ENCODE measurements at regions not wholly inside any gene's neighbourhood (a gene's known extent, or its start where the extent isn't known, plus 50 kb on each side); places are given as distances from the start of the nearest gene placed in this dataset.

DNA sequence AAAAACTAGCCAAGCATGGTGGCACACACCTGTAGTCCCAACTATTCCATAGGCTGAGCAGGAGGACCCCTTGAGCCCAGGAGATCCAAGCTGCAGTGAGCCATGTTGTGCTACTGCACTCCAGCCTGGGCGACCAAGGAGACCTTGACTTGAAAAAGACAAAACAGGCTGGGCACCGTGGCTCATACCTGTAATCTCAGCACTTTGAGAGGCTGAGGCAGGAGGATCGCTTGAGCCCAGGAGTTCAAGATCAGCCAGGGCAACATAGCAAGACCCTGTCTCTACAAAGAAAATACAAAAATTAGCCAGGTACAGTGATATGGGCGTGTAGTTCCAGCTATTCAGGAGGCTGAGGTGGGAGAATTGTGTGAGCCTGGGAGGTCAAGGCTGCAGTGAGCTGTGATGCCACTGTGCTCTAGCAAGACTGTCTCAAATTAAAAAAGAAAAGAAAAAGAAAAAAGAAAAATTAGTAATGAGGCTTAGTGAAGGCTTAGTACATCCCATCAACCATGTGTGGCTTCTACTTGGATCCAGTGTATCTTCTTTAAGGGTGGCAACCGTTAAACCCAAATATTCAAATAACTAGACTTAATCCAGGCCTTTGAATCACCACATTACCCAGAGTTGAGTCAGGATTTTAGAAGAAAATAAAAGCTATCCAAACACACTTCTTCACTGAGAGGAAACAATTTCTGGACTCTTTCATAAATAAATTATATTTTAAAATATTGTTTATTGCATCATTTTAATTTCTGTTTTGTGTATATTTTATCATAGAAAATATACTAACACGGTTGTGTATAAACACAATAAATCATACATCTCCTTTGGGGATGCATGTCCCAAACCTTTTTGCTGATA, 74.3 kb upstream of the RAB4A start:
- no peak for DNase-seq

DNA sequence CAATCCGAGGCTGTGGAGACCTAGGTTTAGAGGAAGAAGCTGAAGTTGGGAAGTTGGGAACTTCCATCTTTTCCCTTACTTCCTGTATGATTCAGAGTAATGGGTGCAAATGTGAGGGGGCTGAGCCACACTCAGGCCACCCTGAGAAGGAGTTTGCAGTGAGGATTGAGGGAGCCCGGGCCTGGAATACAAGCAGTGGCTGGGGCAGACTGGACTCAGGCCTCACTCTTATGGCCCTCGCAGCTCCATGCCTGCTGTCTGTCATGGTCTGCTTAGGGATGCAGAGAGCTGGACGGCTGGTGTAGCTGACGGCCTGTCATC, 73.7 kb upstream of the RAB4A start:
- DNase-seq: no peak

DNA sequence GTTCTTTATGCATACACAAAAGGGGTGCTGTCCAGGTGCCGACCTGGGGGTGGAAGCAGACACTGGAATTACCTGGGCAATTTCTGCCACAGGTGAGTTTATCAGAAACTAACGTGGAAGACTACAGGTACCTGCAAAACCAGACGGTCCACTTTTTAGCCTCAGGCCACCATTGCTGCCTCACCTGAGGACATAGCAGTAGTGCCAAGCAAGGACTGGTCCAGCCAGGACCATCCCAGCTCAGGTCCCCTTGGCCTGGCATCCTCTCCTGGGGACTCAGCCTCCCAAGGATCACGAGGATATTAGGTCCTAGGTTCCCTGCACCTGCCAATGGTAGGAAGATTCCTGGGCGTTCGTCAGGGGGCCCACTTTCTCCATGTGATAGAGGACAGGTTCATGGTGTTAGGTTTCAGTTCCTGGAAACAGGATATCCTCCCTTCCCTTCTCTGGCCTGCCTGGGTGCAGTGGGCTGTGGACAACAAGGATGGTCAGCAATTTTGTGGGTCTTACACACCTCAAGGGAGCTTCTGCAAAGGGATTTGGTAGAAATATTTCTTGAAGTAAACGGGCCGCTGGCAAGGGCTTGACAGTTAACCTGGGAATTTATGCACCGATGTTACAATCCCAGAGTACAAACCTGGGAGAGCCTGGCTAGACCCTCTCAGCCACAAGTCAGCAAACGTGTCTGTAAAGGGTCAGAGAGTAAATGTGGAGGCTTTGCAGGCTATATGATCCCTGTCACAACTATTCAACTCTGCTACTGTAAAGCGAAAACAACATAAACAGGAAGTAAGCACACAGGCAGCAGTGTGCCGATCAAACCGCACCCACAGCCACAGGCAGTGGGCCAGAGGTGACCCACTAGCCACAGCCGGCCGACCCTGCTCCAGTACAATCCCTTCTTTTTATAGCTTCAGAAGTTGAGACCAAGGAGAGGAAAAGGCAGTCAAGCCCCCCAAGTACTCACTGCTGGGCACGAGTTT, 71.4 kb upstream of the RAB4A start:
- peak; percentile 32 for DNase-seq

DNA sequence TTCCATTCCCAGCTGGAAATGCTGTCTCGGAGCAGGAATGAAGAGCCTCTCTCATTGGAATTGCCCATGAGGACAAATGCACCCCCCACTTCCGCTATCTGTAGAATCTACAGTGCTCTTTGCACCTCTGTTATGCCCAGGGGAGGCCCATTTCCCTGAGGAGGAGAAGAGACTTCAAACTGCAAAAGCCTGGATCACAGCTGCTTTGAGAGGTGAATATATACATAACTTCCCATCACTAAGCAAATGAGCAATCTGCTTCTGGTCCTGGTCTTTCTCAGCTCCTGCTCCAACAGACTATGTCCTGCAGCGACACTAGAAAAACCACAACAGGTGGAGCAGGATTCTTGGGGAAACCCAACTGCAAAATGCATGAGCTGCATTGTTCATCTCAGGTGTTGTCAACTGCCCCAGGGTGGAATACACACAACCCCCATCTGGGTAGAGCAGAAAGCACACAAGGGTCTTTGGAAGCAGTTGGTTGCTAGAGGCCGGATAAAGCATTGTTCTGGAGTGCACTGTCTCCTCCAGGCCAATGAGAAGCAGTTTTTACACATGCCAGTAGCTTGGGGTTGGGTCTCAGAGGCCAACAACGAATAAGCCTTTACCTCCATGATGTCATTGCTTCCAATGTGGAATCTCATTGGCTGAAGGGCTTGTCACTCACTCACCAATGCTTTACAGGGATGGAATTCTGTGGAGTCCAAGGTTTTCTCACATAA, 67.7 kb upstream of the RAB4A start:
- no peak for DNase-seq

DNA sequence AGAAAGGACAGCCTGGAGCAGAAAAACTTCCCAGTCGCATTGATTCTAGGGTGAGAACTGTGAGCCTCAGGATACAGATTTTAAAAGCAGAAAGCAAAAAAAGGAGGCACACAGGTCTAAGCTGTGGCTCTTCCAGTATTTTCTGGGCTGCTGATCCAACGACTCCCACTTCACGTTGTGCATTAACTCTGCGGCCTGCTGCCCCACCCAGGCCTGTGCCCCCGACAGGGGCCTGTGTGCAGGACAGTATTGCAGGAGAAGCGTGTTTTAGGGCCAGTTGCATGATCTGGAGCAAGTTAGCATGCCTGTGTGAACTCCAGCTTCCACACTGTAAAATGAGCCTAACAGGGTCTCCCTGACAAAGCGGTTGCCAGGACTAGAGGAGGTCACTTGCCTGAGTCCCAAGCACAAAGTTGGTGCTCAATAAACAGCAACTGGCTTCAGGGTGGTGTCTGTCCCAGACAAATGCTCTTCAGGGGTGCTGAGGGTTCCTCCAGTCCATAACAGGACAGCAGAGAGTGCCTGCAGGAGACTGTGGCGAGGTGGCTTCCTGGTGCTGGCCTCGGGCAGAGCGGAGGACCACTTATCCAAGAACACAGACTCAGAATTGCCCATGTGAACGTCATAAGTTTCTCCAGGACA, 66.8 kb upstream of the RAB4A start:
- no peak for DNase-seq

DNA sequence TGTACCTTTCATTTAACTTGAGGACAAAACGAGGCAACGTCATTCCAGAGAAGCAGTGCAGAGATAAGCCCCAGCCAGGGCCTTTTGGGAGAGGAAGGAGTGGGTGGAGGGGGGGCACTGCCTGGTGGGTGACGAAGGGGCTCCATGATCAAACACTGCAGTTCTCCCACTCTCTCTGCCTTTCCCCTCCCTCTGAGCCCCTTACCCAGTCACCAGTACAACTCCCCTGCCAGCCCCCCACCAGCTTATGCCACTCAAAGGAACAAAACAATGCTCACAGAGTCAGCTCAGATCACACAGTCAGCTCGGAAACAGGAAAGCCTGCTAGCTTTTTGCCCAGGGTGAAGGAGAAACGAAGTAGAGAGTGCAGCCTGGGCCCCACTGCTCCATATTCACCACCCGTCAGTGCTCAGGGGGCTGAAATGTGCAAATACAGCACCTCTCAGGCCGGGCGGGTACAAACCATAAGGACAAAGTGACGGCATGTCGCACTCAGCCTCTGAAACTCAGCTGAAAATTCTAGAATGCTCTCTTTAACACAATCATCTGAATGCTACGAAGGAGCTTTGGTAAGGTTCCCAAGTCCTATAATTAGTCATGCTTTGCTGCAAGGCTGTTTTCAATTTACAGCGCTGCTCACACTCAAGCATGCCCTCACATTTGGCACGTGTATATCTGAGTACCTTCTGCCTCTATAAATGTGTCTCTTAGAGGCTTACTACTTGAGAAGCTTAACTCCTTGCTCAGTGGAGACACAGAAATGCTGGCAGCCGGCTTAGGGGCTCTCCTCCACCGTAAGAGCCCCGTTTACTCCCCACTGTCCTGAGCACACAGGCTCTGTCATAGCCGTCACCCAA, 65.8 kb upstream of the RAB4A start:
- peak; percentile 19 for DNase-seq

DNA sequence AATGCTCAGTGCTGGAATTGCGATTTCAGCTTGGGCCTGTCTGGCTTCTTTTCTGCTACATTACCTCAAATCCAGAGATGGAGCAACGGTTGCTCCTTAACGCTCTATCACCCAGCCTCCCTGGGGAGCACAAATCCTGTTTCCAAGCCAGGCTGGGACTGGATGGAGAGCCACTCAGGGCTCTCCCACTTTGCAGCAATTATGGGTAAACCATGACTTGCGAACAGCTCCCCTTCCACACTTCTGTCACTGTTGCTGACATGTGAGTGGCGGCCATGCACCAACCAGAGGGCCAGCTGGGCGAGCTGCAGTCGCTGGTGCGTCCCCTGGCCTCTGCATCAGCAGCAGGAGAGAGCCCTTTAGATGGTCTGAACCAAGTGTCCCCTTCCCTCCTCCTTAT, 65.1 kb upstream of the RAB4A start:
- no peak for DNase-seq

DNA sequence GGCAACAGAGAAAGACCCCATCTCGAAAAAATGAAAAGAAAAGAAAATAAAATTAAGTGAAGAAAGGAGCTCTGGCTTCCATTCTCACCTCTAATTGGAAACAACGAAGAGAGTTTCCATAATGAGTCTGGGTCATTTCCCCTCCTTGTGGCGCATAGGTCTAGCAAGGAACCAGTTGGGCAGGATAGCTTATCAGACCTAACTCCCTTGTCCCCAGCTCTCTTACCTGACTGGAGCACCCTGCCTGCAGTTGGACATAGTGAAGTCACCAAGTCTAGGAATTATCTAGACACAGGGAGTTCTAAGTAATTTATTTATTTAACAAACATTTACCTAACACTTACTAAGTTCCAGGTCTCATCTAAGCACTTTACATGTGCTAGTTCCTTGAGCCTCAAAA, 63.0 kb upstream of the RAB4A start:
- no peak for DNase-seq

DNA sequence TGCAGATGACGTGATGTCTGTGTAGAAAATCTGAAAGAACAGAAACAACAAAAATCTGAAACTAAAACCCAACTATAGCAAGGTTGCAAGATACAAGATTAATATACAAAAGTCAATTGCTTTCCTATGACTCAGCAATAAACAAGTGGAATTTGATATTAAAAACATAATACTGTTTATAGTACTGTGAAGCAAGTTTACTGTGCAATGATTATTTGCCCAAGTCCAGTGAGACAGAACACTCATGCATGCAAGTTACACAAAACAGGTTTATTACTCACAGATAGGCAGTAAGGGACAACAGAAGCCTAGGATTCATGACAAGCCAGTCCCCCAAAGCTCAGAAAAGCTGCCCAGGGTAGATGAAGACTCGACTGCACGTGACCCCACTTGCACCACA, 62.4 kb upstream of the RAB4A start:
- no peak for DNase-seq

DNA sequence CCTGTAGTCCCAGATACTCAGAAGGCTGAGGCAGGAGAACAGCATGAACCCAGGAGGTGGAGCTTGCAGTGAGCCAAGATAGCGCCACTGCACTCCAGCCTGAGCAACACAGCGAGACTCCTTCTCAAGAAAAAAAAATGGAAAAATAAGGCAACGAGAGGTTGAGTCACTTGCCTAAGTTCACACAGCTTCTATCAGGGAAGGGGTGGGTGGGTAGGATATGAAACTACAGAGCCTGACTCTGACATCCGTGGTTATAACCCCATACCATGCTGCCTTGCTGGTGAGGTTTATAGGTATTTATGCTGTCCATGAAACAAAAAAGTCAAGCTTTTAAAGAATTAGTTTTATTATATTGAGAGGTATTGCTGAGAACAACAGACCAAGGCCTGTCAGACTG, 61.5 kb upstream of the RAB4A start:
- DNase-seq: no peak

DNA sequence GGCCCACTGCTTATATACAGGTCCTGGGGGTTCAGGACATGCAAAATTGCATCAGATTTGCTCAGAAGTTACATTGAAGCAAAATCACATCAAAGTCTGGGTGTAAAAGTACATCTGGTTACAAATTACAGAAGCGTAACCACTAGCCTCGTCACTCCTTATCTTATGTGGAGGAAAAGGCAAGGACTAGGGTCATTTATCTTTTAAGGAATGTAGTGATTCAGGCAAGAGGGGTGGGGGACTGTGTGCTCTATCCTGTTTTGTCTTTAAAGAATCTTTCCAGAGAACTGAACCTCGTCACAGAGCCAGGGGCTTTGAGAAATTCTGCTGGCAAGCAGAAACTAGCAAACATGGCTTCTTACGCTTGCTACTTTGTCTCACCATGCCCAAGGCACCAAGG, 61.1 kb upstream of the RAB4A start:
- no peak for DNase-seq

DNA sequence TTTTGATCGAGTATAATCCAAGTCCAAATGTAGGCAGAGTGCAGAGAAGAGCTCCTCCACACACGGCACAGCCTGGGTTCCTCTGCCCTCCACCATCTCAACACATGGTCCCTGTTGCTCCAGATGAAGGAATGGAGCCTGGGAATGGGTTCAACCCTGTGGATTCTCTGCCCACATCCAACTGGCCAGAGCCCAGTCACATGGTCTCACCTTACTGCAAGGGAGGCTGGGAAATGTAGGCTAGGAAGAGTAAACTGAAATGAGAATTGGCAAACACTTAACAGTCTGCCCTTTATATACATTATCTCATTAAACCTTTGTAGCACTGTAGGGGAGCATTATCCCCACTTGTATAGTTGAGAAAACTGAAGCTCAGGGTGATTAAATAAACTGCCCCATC, 60.1 kb upstream of the RAB4A start:
- DNase-seq: no peak

DNA sequence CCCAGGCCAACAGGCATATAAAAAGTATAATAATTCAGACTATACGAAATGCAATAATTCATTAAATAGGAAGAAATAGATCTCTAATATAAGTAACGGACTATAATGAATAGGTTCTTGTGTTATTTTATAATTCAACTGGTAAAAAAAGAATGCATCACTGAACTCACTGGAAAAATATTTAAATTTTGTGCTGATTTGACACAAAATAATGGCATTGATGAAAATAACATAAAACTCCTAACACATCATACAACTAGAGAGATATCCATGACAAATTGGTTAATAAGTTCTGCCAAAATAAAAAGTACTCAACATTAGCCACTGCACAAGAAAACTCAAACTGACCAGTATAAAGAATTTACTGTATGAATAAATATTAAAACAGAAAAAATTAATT, 57.1 kb upstream of the RAB4A start:
- no peak for DNase-seq

DNA sequence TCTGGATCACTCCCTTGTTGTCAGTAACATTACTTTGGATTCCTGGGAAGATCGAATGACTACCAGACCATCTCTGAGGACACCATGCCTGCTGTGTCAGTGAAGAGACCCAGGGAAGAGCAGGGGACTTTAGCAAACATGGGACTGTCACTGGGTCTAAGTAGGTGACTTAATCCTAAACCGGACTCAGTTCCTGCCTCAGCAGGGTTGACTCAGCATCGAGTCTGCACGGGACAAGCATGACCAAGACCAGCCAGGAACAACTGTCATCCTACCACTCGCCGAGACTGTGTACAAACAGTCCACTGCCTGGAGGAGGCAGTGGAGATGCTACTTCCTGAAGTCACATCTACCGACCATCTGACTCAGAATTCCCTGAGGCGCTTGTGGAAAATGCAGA, 53.2 kb upstream of the RAB4A start:
- DNase-seq: no peak

DNA sequence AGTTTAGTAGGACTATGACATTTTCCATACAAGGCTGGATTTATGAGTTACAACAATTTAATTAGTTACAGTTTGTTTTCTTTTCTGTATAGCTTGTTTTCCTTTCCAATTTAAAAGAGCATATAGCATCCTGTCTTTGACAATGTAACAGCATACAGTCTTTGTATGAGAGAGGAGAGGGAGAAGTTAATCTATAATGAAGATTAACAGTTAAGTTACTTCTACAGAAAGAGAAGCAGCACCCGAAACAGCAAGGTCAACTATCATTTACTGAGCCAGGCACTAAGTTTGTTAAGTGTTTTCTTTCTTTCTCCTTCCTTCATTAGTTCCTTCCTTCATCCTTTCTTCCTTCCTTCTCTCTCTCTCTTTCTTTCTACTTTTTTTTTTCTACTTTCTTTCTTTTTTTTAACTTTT, 52.3 kb upstream of the RAB4A start:
- DNase-seq: no peak

DNA sequence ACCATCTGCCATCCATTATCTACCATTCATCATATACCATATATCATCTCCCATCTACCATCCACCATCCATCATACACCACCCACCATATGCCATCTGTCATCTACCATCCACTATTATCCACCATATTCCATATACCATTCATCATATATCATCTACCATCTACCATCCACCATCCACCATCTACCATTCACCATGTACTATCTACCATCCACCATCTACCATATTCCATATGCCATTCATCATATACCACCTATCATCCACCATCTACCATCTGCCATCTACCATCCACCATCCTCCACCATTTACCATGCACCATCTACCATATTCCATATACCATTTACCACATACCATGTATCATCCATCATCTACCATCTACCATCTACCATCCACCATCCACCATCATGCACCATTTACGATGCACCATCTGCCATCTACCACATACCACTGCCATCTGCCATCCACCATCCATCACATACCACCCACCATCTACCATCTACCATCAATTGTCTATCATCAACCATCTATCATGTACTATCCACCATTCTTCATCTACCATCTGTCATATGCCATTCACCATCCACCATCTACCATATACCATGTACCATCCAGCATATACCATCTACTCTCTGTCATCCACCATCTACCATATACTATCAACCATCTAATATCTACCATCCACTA, 50.6 kb upstream of the RAB4A start:
- no peak for DNase-seq

DNA sequence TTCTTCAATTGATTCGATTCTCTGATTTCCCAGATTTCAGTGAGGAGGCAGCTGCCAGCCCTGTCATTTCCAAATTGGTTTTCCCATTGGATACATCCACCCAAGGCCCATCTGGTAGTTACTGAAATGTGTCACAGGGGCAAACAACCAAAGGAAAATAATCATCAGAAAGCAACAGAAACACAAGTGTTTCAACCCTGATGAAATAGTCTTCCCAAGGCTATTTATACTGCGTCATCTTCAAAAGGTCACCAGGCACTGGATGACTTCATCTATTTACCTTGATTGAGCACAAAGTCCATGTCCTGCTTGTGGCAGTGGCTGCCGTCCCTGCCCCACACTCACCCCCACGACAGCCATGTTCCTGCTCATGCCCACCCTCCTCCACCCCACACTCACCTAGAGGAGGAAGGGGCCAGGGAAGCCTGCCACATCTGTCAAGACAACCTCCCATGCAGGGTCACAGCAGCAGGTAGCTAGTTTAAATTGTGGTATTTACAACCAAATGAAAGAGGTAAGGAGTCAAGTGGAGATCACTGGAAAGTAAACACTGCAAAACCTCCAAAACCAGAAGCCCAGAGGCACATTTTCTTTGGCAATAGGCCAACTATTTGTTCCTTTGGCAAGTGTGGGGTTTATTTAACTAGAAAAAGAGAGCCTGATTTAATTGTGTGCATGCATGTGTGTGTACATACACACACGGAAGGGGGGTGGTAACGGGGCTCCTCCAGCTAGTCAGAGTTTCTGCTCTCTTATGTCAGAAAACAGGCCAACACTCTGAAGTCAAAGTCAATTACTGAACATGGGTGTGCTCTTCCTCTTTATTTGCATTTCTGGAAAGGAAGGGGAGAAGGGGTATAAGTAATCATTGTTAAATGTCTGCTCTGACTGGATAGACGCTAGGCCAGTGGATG, 49.5 kb upstream of the RAB4A start:
- no peak for DNase-seq
